Stimulated activated naive CD8-positive, alpha-beta T cell treated with anti-CD3 and anti-CD28 coated beads, Interleukin-15, Interleukin-2, amounts not matched to agents 100 ng/mL and 50 ng/mL, for 24 hours (primary cell): ENCODE measurements at regions not wholly inside any gene's neighbourhood (a gene's known extent, or its start where the extent isn't known, plus 50 kb on each side); places are given as distances from the start of the nearest gene placed in this dataset.
A peak's percentile ranks its signal among the peaks of the same experiment; 100 is the strongest.

Experiments
- H3K27ac Mint-ChIP-seq: one replicate; pipeline ENCODE4 v1.8.0; 2021; ENCODE audit warnings: mild to moderate bottlenecking, mixed read lengths
- H3K27me3 Mint-ChIP-seq: one replicate; pipeline ENCODE4 v1.8.0; 2021; ENCODE audit warnings: mixed read lengths
- H3K36me3 Mint-ChIP-seq: one replicate; pipeline ENCODE4 v1.8.0; 2021; ENCODE audit warnings: low read depth, mixed read lengths
- H3K4me1 Mint-ChIP-seq: one replicate; pipeline ENCODE4 v1.8.0; 2021; ENCODE audit warnings: low read depth, mixed read lengths
- H3K4me3 Mint-ChIP-seq: one replicate; pipeline ENCODE4 v1.8.0; 2021; ENCODE audit warnings: mild to moderate bottlenecking, mixed read lengths
- H3K9me3 Mint-ChIP-seq: one replicate; pipeline ENCODE4 v1.8.0; 2021; ENCODE audit warnings: mixed read lengths

GRCh38 chr14:61203081-61203753 is 77.9 kb downstream of the TMEM30B start:
- no peak overlapping the region for H3K27ac Mint-ChIP-seq
- H3K36me3 Mint-ChIP-seq = no peaks in the 10 kb centered on the region
- peaks cover 46% of the 10 kb centered on the region for H3K27me3 Mint-ChIP-seq
- H3K4me3 Mint-ChIP-seq = no peak overlapping the region
- no peaks in the 10 kb centered on the region for H3K4me1 Mint-ChIP-seq
- H3K9me3 Mint-ChIP-seq = no peaks in the 10 kb centered on the region

GRCh38 chr14:61202124-61202523 is 79.0 kb downstream of the TMEM30B start:
- Mint-ChIP-seq H3K4me3 (no peak overlapping the region), H3K27ac (no peak overlapping the region), H3K27me3 (peaks cover 52% of the 10 kb centered on the region), H3K9me3 (no peaks in the 10 kb centered on the region), H3K4me1 (no peaks in the 10 kb centered on the region), H3K36me3 (no peaks in the 10 kb centered on the region)

GRCh38 chr14:61201171-61201570 is 80.0 kb downstream of the TMEM30B start:
- H3K9me3 Mint-ChIP-seq = no peaks in the 10 kb centered on the region
- H3K27ac Mint-ChIP-seq = no peak overlapping the region
- no peaks in the 10 kb centered on the region for H3K4me1 Mint-ChIP-seq
- H3K27me3 Mint-ChIP-seq = peaks cover 56% of the 10 kb centered on the region
- no peak overlapping the region for H3K4me3 Mint-ChIP-seq
- H3K36me3 Mint-ChIP-seq = no peaks in the 10 kb centered on the region

GRCh38 chr14:61197416-61197815 is 83.7 kb downstream of the TMEM30B start:
- H3K4me3 Mint-ChIP-seq = no peak overlapping the region
- no peaks in the 10 kb centered on the region for H3K9me3 Mint-ChIP-seq
- peaks cover 61% of the 10 kb centered on the region for H3K27me3 Mint-ChIP-seq
- no peaks in the 10 kb centered on the region for H3K36me3 Mint-ChIP-seq
- no peaks in the 10 kb centered on the region for H3K4me1 Mint-ChIP-seq
- no peak overlapping the region for H3K27ac Mint-ChIP-seq

GRCh38 chr14:61196792-61197191 is 84.3 kb downstream of the TMEM30B start:
- Mint-ChIP-seq H3K4me1 (no peaks in the 10 kb centered on the region), H3K27ac (no peak overlapping the region), H3K36me3 (no peaks in the 10 kb centered on the region), H3K27me3 (peaks cover 62% of the 10 kb centered on the region), H3K9me3 (no peaks in the 10 kb centered on the region), H3K4me3 (no peak overlapping the region)

GRCh38 chr14:61196034-61196433 is 85.1 kb downstream of the TMEM30B start:
- Mint-ChIP-seq H3K27ac (no peak overlapping the region), H3K27me3 (peaks cover 60% of the 10 kb centered on the region), H3K9me3 (no peaks in the 10 kb centered on the region), H3K4me1 (no peaks in the 10 kb centered on the region), H3K4me3 (no peak overlapping the region), H3K36me3 (no peaks in the 10 kb centered on the region)

GRCh38 chr14:61193476-61193875 is 87.7 kb downstream of the TMEM30B start:
- Mint-ChIP-seq H3K9me3 (no peaks in the 10 kb centered on the region), H3K4me1 (peaks cover 10% of the 10 kb centered on the region), H3K4me3 (no peak overlapping the region), H3K27me3 (peaks cover 65% of the 10 kb centered on the region), H3K36me3 (no peaks in the 10 kb centered on the region), H3K27ac (no peak overlapping the region)

GRCh38 chr14:61192989-61193388 is 88.1 kb downstream of the TMEM30B start:
- peaks cover 61% of the 10 kb centered on the region for H3K27me3 Mint-ChIP-seq
- H3K4me1 Mint-ChIP-seq = peaks cover 10% of the 10 kb centered on the region
- H3K4me3 Mint-ChIP-seq = no peak overlapping the region
- H3K36me3 Mint-ChIP-seq = no peaks in the 10 kb centered on the region
- H3K27ac Mint-ChIP-seq = no peak overlapping the region
- no peaks in the 10 kb centered on the region for H3K9me3 Mint-ChIP-seq

- H3K9me3 Mint-ChIP-seq = no peaks in the 10 kb centered on the region
- H3K27ac Mint-ChIP-seq = no peak overlapping the region
- no peaks in the 10 kb centered on the region for H3K36me3 Mint-ChIP-seq
- peaks cover 10% of the 10 kb centered on the region for H3K4me1 Mint-ChIP-seq
- no peak overlapping the region for H3K4me3 Mint-ChIP-seq
- H3K27me3 Mint-ChIP-seq = peaks cover 64% of the 10 kb centered on the region
Measured at GRCh38 chr14:61191733-61192132, 89.4 kb downstream of the TMEM30B start.

GRCh38 chr14:61190341-61190740 is 90.8 kb downstream of the TMEM30B start:
- Mint-ChIP-seq H3K4me3 (no peak overlapping the region), H3K36me3 (no peaks in the 10 kb centered on the region), H3K27me3 (peaks cover 65% of the 10 kb centered on the region), H3K9me3 (no peaks in the 10 kb centered on the region), H3K27ac (no peak overlapping the region), H3K4me1 (peaks cover 10% of the 10 kb centered on the region)

- Mint-ChIP-seq H3K4me1 (peaks cover 13% of the 10 kb centered on the region), H3K27me3 (peaks cover 67% of the 10 kb centered on the region), H3K9me3 (no peaks in the 10 kb centered on the region), H3K4me3 (peak overlapping the region; percentile 57), H3K27ac (no peak overlapping the region), H3K36me3 (no peaks in the 10 kb centered on the region)
Measured at GRCh38 chr14:61188978-61189808, 91.9 kb downstream of the TMEM30B start.

- Mint-ChIP-seq H3K4me1 (peaks cover 20% of the 10 kb centered on the region), H3K9me3 (no peaks in the 10 kb centered on the region), H3K27me3 (peaks cover 73% of the 10 kb centered on the region), H3K4me3 (no peak overlapping the region), H3K36me3 (no peaks in the 10 kb centered on the region), H3K27ac (no peak overlapping the region)
Measured at GRCh38 chr14:61188196-61188595, 92.9 kb downstream of the TMEM30B start.

- no peak overlapping the region for H3K4me3 Mint-ChIP-seq
Measured at GRCh38 chr14:61187196-61187905, 93.8 kb downstream of the TMEM30B start.

GRCh38 chr14:61186341-61187195 is 94.6 kb downstream of the TMEM30B start:
- Mint-ChIP-seq H3K4me1 (peaks cover 23% of the 10 kb centered on the region), H3K4me3 (no peak overlapping the region), H3K9me3 (no peaks in the 10 kb centered on the region)

More at GRCh38 chr14:61187196-61187905, 93.8 kb downstream of the TMEM30B start:
- Mint-ChIP-seq H3K27me3 (peaks cover 74% of the 10 kb centered on the region), H3K36me3 (no peaks in the 10 kb centered on the region), H3K27ac (no peak overlapping the region), H3K4me1 (peaks cover 23% of the 10 kb centered on the region), H3K9me3 (no peaks in the 10 kb centered on the region)

More at GRCh38 chr14:61186341-61187195, 94.6 kb downstream of the TMEM30B start:
- H3K27me3 Mint-ChIP-seq = peaks cover 67% of the 10 kb centered on the region
- H3K27ac Mint-ChIP-seq = no peak overlapping the region
- no peaks in the 10 kb centered on the region for H3K36me3 Mint-ChIP-seq
